ENCODE measurements at regions not wholly inside any gene's neighbourhood (a gene's known extent, or its start where the extent isn't known, plus 50 kb on each side); places are given as distances from the start of the nearest gene placed in this dataset.
"Not testable (repeated sequence)": the region's sequence is repeated elsewhere in the genome, so short reads cannot be mapped to it uniquely, and the experiment has no call there.

DNA sequence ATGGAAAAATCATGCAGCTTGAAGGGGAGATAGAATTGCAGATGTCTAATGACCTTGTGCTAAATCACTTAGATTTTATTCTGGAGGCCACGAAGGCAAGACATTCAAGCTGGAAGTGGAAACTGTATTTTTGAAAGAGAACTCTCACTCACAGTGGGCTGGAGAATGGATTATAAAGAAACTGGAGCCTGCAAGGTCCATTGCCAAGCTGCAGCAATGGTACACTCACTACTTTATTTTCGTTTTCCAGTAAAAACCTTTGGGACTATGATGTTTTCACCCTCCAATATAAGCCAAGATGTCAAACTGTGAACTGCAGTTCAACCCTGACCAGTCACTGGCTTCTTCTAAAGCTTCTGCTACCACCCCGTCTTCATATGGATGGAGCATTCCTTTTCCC, 62.0 kb downstream of the SKIDA1 start:
- no peak for DNase-seq (ENCODE audit: low spot score)

DNA sequence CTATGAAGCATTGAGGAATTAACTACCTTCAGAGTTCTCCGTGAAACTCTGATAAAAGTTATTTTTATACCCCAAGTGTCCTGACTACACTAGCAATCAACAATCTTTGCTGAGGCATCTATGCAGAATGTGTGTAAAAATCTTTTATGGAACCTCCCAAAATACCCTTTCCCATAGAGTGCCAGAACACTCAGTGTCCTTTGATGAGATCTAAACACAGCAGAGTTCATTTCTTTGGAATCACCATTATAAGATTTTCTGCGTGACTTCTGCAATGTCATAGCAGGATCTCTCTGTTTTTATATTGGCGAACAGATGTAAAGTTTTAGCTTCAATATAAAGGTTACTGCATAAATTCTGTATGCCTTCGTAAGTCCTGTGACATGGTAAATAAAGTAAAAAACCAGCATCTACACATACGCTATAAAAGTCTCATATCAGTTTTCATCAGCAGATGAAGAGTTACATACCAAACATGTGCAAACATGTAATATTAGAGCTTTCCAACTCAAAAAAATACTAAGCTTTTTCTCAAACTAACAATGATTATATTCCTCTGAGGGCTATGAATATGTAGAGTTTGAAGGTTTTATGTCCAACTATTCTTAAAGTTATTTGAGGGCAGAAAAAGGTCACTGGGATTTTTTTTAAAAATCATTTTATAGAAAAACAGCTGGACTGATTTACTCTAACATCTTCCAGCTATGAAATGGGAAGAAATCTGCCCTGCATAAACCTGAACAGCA, 67.2 kb downstream of the SKIDA1 start:
- no peak for DNase-seq (ENCODE audit: low spot score)

DNA sequence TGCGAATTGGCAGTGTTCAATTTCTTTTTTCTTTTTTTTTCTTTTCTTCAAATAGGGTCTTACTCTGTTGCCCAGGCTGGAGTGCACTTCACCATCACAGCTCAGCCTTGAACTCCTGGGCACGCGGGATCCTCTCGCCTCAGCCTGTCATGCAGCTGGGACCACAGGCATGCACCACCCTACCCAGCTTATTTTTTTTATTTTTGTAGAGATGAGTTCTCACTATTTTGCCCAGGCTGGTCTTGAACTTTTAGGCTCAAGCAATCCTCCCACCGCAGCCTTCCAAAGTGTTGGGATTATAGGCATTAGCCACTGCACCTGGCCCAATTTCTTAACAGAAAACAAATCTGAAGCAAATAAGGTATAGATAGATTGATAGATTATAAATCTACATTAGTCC, 69.3 kb downstream of the SKIDA1 start:
- DNase-seq (ENCODE audit: low spot score) = no peak

DNA sequence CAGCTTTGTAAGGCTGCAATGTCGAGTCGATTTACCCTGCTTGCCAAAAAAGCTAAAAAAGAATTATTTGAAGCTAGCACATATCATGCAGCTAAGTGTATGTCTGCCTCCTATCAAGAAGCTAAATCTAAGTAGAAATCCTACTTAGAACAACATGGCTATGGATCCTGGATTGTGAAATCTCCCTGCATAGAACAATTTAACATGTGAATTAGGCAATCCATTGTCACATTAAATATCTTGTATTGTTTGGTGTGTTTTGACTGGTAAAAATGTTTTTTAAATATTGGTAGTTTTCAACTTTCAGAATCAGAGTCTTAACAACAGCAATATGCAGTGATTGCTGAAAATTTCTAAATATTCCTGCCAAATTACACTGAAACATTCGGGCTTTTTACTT, 73.3 kb downstream of the SKIDA1 start:
- no peak for DNase-seq (ENCODE audit: low spot score)

DNA sequence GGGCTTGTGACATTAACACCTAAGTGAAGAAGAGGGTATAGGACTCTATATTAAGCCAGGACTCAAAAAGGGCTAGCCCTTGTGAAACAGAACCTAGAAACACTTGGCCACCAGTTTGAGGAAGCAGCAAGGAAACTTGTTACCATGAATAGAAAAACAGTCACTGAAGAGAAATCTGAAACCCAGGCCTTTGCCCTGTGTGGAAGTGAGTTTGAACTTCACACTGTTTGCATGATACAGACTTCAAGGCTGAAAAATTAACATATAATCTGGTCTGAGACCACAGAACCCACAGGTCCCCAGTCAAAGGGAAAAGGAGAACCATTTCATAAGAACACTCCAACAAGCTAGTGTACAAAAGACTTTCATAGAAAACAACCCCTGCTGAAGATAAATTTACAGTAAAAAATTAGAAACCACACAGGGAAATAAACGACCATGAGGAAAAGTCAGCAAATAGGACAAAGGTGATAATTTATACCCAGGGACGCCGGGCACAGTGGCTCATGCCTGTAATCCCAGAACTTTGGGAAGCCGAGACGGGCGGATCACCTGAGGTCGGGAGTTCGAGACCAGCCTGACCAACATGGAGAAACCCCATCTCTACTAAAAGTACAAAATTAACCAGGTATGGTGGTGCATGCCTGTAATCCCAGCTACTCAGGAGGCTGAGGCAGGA, 76.1 kb downstream of the SKIDA1 start:
- DNase-seq (ENCODE audit: low spot score) = peak; percentile 3

DNA sequence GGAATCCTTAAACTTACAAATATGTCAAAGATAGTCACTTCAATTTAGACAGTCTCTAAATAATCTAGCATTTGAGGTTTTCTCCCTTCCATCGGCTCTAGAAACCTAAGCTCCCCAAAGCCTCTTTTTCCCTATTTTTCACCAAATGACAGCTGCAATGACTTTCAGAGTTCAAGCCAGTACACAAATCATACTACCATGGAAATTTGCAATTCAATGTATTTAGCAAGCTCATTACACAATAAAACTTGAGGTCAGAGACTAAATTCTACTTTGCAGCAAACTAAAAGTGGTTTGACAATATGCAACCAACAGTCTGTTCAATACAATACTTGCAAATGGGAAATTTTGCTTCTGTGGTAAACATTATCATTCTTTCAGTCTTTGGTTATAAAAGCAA, 80.3 kb downstream of the SKIDA1 start:
- DNase-seq (ENCODE audit: low spot score) = no peak

DNA sequence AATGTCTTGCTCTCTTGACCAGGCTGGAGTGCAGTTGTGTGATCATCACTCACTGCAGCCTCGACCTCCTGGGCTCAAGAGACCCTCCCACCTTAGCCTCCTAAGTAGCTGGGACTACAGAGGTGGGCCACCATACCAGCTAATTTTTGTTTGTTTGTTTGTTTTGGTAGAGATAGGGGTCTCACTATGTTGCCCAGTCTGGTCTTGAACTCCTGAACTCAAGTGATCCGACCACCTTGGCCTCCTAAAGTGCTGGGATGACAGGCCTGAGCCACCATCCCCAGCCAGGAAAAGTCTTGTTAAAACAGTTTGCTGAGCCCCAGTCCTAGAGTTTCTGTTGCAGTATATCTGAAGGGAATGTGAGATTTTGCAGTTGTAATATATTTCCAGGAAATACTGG, 83.9 kb downstream of the SKIDA1 start:
- no peak for DNase-seq (ENCODE audit: low spot score)

DNA sequence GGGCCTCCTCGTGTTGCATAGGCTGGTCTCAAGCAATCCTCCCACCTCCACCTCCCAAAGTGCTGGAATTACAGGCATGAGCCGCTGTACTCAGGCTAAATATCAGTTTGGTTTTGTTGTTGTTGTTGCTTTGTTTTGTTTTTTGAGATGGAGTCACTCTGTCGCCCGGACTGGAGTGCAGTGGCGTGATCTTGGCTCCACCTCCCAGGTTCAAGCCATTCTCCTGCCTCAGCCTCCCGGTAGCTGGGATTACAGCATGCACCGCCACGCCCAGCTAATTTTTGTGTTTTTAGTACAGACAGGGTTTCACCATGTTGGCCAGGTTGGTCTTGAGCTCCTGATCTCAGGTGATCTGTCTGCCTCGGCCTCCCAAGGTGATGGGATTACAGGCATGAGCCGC, 86.6 kb downstream of the SKIDA1 start:
- not testable (repeated sequence) for DNase-seq (ENCODE audit: low spot score)

DNA sequence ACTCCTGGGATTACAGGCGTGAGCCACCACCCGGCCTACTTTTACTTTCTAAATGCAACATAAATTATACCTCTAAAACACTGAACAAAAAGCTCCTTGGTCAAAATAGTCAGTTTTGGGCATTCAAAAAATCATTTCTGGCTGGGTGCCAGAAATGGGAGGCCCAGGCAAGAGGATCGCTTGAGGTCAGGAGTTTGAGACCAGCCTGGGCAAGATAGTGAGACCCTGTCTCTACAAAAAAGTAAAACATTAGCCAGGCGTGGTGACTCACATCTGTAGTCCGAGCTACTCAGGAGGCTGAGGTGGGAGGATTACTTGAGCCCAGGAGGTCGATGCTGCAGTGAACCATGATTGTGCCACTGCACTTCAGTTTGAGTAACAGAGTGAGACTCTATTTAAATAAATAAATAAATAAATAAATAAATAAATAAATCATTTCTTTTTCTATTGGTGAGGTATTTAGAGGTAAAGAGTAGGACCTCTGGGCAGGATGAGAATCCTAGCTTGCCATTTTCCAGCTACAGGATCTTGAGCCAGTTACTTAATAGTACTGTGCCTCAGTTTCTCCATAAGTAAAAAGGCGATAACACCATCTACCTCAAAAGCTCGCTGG, 87.6 kb downstream of the SKIDA1 start:
- no peak for DNase-seq (ENCODE audit: low spot score)

DNA sequence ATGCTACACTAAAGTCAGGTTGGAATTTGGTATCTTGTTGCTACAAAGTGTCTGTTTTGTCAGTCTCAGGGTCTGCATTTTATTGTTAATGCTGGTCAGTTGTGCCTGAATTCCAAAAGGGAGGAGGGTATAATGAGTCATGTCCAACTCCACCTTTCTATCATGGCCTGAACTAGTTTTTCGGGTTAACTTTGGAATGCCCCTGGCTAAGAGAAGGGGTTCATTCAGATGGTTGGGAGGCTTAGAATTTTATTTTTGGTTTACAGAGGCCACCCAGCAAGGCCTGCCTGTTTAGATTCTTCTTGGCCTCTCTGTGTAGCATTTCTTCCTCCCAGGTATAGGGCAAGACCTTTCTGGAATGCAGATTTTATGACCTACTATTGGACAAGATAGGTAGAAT, 93.2 kb downstream of the SKIDA1 start:
- DNase-seq (ENCODE audit: low spot score) = no peak

DNA sequence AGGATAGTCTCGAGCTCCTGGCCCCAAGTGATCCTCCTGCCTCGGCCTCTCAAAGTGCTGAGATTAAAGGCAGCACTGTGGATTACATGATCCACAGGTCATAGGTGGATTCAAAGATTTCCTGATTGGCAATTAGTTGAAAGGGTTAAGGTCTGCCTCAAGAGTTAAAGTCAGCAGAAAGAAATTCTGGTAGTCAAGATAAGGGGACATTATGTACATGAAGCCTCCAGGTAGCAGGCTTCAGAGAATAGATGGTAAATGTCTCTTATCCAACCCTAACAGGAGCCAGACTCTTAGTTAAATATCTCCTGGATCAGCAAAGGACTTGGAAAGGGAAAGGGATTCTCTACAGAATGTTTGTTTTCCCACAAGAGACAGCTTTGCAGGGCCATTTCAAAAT, 93.7 kb downstream of the SKIDA1 start:
- DNase-seq (ENCODE audit: low spot score) = no peak

DNA sequence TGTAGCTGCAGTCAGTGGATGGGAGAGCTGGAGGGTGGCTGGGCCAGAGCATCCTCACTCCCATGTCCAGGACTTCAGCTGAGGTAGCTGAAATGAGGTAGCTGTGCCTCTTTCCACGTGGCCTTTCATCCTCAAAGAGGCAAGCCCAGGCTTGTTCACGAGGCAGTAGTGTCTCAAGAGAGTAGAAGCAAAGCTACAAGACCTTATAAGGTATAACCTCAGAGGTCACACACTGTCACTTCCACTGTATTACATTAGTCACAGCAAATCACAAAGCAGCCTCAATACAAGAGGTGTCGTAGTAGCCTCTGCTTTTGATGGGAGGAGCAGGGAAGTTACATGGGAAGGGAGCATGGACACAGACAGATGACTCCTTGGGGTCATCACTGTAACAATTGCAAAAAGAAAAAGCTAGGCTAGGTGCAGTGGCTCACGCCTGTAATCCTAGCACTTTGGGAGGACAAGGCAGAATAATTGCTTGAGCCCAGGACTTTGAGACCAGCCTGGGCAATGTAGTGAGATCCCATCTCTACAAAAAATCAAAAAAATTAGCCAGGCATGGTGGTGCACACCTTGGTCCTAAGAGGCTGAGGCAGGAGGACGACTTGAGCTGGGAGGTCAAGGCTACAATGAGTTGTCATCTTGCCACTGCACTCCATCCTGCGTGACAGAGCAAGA, 97.5 kb downstream of the SKIDA1 start:
- DNase-seq (ENCODE audit: low spot score) = no peak

DNA sequence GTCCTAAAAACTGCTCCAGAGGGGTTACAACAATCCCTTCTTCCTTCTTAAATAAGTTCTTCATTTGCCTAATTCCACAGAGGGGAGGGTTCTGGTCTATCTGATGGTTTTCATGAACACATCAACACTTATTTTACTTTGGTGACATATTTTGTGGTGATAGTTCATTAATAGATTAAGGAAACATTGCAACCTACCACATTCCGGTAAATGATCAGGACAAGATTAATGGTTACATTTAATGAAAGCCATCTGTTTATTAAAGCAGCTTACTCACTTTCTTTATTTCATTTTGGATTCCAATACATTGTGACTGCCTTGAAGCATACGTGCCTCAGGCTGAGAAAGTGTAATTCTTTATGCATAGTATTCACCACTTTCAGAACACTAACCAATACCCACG, 101.0 kb downstream of the SKIDA1 start:
- no peak for DNase-seq (ENCODE audit: low spot score)

DNA sequence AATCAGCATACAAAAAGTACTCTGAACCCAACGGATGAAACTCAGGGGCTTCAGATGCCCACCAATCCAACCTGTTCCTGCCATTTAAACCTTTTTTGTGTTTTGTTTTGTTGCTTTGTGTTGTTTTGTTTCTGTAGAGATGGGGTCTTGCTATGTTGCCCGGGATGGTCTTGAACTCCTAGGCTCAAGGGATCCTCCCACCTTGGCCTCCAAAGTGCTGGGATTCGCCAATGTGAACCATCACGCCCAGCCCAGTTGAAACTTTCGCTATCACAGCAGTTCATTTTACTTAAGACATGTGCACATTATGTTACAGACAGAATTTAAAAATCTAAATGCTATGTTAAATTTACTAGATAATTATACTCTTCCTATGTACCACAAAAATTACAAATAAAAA, 101.6 kb downstream of the SKIDA1 start:
- DNase-seq (ENCODE audit: low spot score) = no peak

DNA sequence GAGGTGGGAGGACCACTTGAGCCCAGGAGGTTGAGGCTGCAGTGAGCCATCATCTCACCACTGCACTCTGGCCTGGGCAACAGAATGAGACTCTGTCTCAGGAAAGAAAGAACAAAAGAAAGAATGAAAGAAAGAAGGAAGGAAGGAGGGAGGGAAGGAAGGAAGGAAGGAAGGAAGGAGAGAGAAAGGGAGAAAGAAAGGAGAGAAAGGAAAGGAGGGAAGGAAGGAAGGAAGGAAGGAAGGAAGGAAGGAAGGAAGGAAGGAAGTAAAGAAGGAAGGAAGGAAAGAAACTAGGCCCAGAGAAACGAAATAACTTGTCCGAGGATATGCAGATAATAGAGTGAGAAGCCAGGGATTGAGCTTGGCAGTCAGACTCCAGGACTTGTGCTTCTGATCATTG, 102.1 kb downstream of the SKIDA1 start:
- no peak for DNase-seq (ENCODE audit: low spot score)

DNA sequence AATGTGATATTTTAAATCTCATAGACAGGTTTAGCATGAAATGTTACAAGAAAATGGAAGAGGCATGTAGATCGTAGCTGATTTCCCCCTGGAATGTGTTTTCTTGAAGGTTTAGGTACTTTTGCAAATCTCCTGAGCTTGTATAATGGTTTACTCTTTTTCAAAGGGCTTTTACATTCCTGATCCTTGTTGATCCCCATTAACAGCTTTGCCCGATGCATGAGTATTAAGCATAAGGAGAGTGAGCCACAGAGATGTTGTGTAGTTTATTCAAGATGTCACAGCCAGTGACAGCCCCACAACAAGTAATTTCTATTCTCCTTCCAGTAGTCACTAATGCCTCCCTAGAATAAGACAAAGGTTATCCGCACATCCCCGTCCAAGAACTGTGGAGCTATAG, 103.7 kb downstream of the SKIDA1 start:
- no peak for DNase-seq (ENCODE audit: low spot score)

DNA sequence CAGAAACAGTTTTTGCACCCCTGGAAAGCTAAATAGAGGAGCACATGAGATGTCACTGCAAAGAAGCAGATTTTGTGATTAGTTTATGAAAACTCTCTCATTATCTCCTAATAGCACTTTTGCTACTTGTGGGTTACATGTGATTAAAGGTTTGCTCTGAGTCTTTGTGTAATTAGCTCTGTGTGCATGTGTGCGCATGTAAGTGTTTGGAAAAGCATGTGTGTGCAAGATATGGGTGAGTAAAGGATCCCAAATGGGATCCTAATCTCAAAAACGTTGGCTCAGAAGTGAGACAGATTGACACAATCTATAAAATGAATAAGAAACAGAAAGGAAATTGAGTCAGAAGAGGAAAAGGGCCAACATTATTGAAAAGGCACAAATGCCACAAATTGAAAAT, 104.5 kb downstream of the SKIDA1 start:
- DNase-seq (ENCODE audit: low spot score) = no peak

DNA sequence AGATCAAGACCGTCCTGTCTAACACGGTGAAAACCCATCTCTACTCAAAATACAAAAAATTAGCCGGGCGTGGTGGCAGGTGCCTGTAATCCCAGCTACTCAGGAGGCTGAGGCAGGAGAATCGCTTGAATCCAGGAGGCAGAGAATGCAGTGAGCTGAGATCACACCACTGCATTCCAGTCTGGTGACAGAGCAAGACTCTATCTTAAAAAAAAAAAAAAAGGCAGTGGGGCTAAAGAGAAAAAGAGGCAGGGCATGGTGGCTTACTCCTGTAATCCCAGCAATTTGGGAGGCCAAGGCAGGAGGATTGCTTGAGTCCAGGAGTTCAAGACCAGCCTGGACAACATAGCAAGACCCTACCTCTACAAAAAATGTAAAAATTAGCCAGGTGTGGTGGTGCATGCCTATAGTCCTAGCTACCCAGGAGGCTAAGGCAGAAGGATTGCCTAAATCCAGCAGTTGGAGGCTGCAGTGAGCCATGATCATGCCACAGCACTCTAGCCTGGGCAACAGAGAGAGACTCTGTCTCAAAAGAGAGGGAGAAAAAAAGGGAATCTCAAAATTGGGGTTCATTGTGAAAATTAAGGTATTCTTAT, 106.4 kb downstream of the SKIDA1 start:
- not testable (repeated sequence) for DNase-seq (ENCODE audit: low spot score)

DNA sequence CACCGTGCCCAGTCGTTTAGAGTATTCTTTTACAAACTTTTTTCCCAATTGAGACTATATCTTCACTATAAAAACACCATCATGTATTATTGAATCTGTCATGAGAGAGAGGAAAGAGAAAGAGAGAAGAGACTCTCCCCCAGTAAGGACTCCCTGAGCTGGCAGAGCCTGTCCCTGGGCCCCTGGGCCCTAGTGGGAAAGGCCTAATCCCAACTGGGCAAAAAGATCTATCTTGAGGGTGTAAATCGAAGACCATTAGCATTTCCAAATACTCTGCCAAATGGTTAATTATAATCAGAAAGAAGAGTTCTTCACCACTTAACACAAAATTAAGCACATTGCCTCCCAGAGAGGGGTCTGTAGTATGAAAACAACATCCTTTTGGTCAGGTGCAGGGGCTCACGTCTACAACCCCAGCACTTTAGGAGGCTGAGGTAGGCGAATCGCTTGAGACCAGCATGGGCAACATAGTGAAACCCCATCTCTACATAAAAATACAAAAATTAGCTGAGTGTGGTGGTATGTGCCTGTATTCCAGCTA, 108.2 kb downstream of the SKIDA1 start:
- no peak for DNase-seq (ENCODE audit: low spot score)

DNA sequence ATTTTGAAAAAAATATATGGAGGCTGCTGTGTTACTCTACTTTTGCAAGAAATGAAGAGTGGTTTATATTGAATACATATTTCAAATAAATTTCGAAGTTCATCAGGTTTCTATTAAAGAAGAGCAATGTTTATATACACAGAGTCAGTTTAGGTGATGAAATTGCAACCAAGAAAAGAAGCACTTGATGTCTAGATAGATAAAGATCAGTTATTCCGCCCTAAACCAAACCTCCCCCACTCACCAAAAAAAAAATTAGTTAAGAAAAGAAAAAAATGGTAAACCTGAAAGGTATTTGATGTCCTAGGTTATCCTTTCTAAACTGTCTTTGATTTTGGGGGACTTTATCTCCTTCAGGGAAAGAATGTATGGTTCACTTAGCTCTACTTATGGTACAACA, 111.8 kb downstream of the SKIDA1 start:
- no peak for DNase-seq (ENCODE audit: low spot score)

DNA sequence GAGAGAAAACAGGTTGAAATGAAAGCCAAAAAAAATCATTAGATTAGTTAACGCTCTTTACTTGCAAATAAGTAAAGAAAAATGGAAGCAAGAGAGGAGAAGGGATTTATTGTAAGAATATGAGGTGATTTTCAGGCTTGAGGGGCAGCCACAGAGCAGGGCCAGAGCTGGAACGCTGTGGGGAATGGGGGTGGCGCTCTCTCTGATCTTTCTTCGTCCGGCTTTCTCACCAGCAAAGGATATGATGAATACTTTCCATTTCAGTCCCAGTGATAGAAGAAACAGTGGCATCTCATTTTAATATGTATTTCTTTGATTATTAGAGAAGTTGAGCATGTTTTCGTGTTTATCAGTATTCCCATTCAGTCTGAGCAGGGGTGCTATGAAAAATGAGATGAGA, 112.2 kb downstream of the SKIDA1 start:
- DNase-seq (ENCODE audit: low spot score) = no peak

DNA sequence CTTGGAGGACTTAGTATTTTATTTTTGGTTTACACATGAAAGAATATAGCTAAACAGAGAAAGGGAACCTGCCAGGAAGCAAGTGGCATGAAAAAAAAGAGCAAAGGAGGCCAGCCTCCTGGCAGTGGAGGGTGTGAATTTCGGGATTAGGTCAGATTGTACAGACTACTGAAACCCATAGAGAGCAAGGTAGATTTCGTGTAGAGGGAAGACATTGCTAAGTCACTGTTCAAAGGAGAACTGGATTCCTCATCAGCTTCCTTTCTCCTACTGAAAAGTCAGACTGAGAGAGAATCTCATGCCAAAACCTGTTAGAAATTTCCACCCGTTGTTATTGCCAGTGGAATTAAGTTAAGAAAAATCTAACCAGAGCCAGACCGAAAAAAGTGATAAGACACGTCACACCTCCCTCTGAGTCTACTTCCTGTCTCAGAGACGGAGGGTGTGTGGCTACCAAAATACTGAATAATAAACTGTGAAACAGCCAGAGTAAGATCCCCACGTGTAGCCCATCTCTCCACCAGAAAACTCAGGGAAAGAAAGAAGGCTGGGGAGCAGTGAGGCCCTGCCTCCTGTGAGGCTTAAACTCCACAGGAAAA, 118.8 kb downstream of the SKIDA1 start:
- no peak for DNase-seq (ENCODE audit: low spot score)
